Ishikawa (cell line): ENCODE measurements at regions not wholly inside any gene's neighbourhood (a gene's known extent, or its start where the extent isn't known, plus 50 kb on each side); places are given as distances from the start of the nearest gene placed in this dataset.

Experiments used
- CEBPB ChIP-seq: IDR thresholded peaks from 2 replicates; pipeline ENCODE4 v1.6.1; 2012
- CREB1 ChIP-seq: IDR thresholded peaks from 2 replicates; pipeline ENCODE4 v1.6.1; 2012; ENCODE audit warnings: low read depth
- EGR1 ChIP-seq: IDR thresholded peaks from 2 replicates; pipeline ENCODE4 v1.6.1; 2012
- EP300 ChIP-seq: IDR thresholded peaks from 2 replicates; pipeline ENCODE4 v1.6.1; 2012; ENCODE audit warnings: borderline replicate concordance
- FOXM1 ChIP-seq: IDR thresholded peaks from 2 replicates; pipeline ENCODE4 v1.6.1; 2012; ENCODE audit warnings: low read depth, borderline replicate concordance
- MAX ChIP-seq: IDR thresholded peaks from 2 replicates; pipeline ENCODE4 v1.6.1; 2012
- NFIC ChIP-seq: IDR thresholded peaks from 2 replicates; pipeline ENCODE4 v1.6.1; 2012
- RAD21 ChIP-seq: IDR thresholded peaks from 2 replicates; pipeline ENCODE4 v1.6.1; 2012; ENCODE audit warnings: low read depth
- REST ChIP-seq: IDR thresholded peaks from 2 replicates; pipeline ENCODE4 v1.6.1; 2012; ENCODE audit warnings: low read depth, mild to moderate bottlenecking
- TAF1 ChIP-seq: IDR thresholded peaks from 2 replicates; pipeline ENCODE4 v1.6.1; 2012; ENCODE audit warnings: low read depth, mild to moderate bottlenecking
- TCF12 ChIP-seq: IDR thresholded peaks from 2 replicates; pipeline ENCODE4 v1.6.1; 2012; ENCODE audit warnings: low read depth
- TEAD4 ChIP-seq: IDR thresholded peaks from 2 replicates; pipeline ENCODE4 v1.6.1; 2012
- USF1 ChIP-seq: IDR thresholded peaks from 2 replicates; pipeline ENCODE4 v1.6.1; 2012
- YY1 ChIP-seq: IDR thresholded peaks from 2 replicates; pipeline ENCODE4 v1.6.1; 2012; ENCODE audit warnings: low read depth
- ZBTB7A ChIP-seq: IDR thresholded peaks from 2 replicates; pipeline ENCODE4 v1.6.1; 2012; ENCODE audit warnings: low read depth

- TF ChIP-seq TEAD4 (no peak), EGR1 (no peak), ZBTB7A (no peak), TAF1 (no peak), RAD21 (no peak), CEBPB (no peak), FOXM1 (no peak), REST (no peak), MAX (no peak), CREB1 (no peak), EP300 (no peak), USF1 (no peak), YY1 (no peak), NFIC (no peak), TCF12 (no peak)
These were observed 299.8 kb upstream of the PSMD7 start for GRCh38 chr16:73996624-73997339.

- TF ChIP-seq NFIC: no peak
- TF ChIP-seq EP300: no peak
- TF ChIP-seq REST: no peak
- no peak for TF ChIP-seq TAF1
- no peak for TF ChIP-seq CEBPB
These were observed 302.7 kb upstream of the PSMD7 start for GRCh38 chr16:73993878-73994277.

- no peak for TF ChIP-seq ZBTB7A
- no peak for TF ChIP-seq YY1
- no peak for TF ChIP-seq CREB1
These were observed 318.2 kb upstream of the PSMD7 start for GRCh38 chr16:73978407-73978784.

- TF ChIP-seq CREB1: no peak
- no peak for TF ChIP-seq USF1
- no peak for TF ChIP-seq EGR1
These were observed 320.0 kb upstream of the PSMD7 start for GRCh38 chr16:73976644-73977043.

- TF ChIP-seq FOXM1 (no peak), TCF12 (no peak), ZBTB7A (no peak), YY1 (no peak), USF1 (no peak), EP300 (no peak), MAX (no peak), REST (no peak), CEBPB (no peak), NFIC (no peak), CREB1 (no peak), RAD21 (no peak)
These were observed 323.4 kb upstream of the PSMD7 start for GRCh38 chr16:73973174-73973573.
